Activated CD4-positive, alpha-beta T cell treated with anti-CD3 and anti-CD28 coated beads, Interleukin-10, Interleukin-2, amounts not matched to agents 100 ng/mL and 50 ng/mL, durations not matched to agents 16 hours and 8 hours (primary cell): ENCODE measurements at regions not wholly inside any gene's neighbourhood (a gene's known extent, or its start where the extent isn't known, plus 50 kb on each side); places are given as distances from the start of the nearest gene placed in this dataset.
A peak's percentile ranks its signal among the peaks of the same experiment; 100 is the strongest.

Experiments
- DNase-seq: peaks from one replicate; pipeline ENCODE4 v3.0.0-alpha.2; 2020

DNA sequence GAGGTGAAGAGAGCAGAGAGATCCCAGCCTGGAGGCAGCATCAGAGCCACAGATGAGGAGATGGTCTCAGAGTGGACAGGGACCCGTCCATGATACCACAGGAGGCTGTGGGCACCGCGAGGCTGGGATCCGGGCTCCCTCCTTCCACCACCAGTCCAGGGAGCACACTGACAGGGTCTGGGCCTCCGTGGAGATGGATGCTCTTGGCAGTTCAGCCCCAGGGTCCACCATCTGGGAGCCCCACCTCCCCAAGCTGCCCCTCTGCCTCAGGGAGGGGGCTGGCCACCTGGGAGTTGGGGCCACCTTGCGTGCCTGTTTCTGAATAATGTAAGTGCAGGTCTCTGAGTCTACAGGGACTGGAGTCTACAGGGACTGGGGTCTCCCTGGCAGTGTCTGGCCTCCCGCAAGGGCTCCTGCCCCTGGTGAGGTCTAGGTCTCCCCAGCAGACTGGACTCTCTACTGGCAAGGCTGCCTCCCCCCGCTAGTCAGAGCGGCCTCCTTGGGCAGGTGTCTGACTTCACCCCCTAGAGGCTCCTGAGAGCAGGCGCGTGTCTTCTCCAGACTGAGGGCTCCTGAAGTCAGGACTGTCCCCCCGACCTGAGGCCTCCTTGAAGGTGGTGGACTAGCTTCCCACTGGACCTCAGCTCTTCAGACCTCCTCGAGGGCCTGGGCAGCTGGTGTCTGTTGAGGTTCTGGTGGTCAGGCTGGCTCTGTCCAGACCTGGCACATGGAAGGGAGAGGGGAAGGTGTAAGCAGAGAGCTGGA lies 218.5 kb downstream of the PTPRU start:
- DNase-seq: no peak

GRCh38 chr1:29453502-29454240 lies 217.3 kb downstream of the PTPRU start:
- peak; percentile 49 for DNase-seq

GRCh38 chr1:29452463-29453230 lies 216.3 kb downstream of the PTPRU start:
- no peak for DNase-seq

GRCh38 chr1:29451368-29451892 lies 215.1 kb downstream of the PTPRU start:
- no peak for DNase-seq

- DNase-seq: no peak
Measured at GRCh38 chr1:29450591-29450990, 214.3 kb downstream of the PTPRU start.

GRCh38 chr1:29448456-29449235 lies 212.3 kb downstream of the PTPRU start:
- DNase-seq: no peak

- DNase-seq: no peak
Measured at GRCh38 chr1:29447368-29447767, 211.0 kb downstream of the PTPRU start.

DNA sequence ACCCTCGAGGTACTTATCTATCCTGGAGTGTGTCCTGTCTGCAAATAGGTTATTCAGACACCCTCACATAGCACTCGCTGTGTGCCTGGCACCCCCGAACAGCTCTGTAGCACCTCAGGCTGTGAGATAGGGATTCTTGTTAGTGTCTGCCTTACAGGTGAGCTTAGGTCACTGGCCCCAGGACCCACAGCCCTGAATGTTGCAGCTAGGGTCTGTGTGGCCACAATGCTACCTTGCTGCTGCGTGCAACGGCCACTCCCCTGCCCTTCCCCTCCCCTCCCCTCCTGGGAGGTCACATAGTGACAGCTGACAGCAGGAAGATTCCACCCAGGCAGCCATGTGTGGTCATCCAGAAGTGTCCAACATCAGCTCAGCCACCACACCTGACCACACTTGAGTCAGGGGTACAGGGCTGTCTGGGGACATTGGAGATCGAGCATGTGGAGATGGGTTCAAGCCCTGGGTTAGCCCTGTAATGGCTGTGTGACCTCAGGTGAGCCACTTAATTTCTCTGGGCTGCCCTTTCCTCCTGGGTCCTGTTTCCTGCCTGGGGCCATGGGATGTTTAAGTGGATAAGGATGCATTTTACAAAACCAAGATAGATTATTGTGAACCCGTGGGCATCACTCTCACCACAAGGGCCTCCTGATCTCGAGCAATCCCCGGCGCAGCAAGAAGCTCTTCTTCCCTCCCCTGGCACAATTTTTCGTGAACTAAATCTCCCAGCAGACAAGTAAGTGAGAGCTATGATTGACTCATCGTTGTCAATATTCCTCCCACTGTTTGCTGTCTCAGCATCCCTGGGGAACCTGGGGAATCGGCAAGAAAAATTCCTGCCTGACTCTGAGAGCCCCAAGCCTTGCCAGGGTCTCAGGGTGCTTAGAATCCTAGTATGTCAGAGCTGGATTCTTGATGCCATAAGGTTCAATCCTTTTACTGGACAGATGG lies 208.7 kb downstream of the PTPRU start:
- no peak for DNase-seq

GRCh38 chr1:29444081-29444715 lies 207.9 kb downstream of the PTPRU start:
- no peak for DNase-seq

- DNase-seq: no peak
Measured at GRCh38 chr1:29441916-29442668, 205.8 kb downstream of the PTPRU start.

- DNase-seq: no peak
Measured at GRCh38 chr1:29439615-29440014, 203.3 kb downstream of the PTPRU start.

- no peak for DNase-seq
Measured at GRCh38 chr1:29438991-29439390, 202.7 kb downstream of the PTPRU start.

DNA sequence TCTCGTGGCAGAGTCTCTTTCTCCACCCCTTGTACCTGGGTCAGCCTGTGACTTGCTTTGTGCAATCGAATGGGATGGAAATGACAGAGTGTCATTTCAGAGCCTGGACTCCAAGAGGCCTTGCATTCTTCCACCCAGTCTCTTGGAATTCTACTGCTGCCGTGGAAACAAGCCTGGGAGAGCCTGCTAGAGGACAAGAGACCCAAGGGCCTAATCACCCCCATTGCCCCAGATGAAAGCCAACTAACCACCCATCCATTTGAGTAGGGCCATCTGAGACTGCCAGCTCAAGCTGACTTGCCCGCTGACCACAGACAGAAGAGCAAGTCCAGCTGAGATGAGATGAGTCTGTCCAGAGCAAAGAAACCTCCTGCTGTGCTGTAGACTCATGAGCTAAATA lies 201.6 kb downstream of the PTPRU start:
- no peak for DNase-seq

DNA sequence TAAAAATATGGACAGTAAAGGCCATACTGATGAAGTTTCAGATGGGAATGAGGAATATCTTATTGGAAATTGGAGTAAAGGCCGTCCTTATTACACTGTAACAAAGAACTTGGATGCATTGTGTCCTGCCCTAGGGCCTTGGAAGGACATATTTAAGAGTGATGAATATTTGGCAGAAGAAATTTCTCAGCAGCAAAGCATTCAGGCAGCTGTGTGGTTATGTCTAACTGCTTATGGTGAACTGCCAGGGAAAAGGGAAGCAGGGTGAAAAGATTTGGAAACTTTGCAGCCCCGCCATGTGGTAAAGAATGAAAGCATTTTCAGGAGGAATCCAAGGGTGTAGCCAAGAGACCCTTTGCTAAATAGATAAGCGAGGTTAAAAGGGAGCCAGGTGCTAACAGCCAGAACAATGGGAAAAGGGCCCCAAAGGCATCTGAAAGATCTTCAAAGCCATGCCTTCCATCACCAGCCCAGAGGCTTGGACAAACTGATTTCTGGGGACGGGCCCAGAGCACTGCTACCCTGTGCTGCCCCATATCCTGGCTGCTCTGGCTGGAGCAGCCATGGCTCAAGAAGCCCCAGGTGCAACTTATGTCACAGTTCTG lies 200.0 kb downstream of the PTPRU start:
- no peak for DNase-seq

- no peak for DNase-seq
Measured at GRCh38 chr1:29433830-29434229, 197.5 kb downstream of the PTPRU start.

DNA sequence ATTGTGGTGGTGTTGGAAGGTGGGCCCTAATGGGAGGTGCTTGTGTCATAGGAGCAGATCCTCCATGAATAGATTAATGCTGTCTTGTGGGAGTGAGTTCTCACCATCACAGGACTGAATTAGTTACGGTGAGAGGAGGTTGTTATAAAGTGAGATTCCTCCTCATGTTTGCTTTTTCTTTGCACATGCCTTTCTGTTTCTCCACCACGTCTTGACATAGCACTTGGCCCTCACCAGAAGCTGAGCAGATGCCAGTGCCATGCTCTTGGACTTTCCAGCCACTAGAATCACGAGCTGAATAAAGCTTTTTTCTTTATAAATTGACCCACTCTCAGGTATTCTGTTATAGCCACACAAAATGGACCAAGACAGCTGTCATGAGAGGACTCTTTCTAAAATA lies 194.8 kb downstream of the PTPRU start:
- DNase-seq: no peak

GRCh38 chr1:29429656-29430055 lies 193.3 kb downstream of the PTPRU start:
- DNase-seq: no peak

DNA sequence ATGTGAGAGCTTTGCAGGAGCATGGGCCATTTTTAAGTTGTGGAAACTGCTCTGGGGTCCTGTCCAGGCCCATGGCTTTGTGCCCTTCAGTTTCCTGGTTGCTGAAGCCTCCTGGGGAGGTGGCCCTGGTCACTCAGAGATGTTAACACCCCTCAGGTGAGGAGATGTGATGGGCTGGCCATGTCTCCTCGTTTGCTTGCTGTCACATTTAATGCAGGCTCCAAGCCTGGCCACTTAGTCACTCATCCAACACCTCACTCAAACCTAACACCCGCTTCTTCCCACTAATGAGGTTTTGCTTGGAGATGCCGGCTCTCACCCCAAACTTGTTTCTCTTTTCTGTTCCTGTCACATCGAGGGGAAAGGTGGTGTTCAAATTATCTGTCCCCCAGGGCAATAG lies 192.7 kb downstream of the PTPRU start:
- no peak for DNase-seq

DNA sequence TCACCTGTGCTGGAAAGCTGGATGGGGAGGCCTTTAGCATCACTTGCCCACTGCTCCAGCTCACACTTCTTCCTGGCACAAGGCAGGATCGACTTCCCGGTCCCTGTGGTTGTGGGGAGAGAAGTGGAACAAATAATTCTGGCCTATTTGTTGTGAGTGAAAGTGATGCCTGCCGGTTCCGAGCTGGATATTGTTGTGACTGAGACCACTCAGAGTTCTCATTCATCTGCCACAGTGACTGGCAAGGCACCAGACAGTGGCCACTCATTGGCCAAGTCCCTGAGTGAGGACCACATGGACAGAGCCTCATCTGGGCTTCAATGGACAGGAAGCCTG lies 191.9 kb downstream of the PTPRU start:
- DNase-seq: no peak
